Endothelial cell of umbilical vein (primary cell): ENCODE measurements at regions not wholly inside any gene's neighbourhood (a gene's known extent, or its start where the extent isn't known, plus 50 kb on each side); places are given as distances from the start of the nearest gene placed in this dataset.

ENCODE experiments used
- BruUV-seq: library from RNA; stranded (reverse); fragments of 400-500 nt; replicated peaks from 2 replicates; lab custom pipeline; 2021; lab: Mats Ljungman, UMichigan
- CTCF ChIA-PET: fragments of 300-600, 350-600 bp; sonication (Branson Sonifier 250); formaldehyde crosslinking; loops from one replicate; lab custom pipeline; 2021; ENCODE audit warnings: antibody characterized with exemption, inconsistent platforms; lab: Charles Lee
- POLR2A ChIA-PET: fragments of 300-600, 350-600 bp; sonication (Branson Sonifier 250); formaldehyde crosslinking; loops from one replicate; lab custom pipeline; 2021; ENCODE audit warnings: antibody characterized with exemption, inconsistent platforms; lab: Charles Lee
- DNase-seq: peaks from one replicate; pipeline ENCODE4 v3.0.0-alpha.2; 2011; ENCODE audit warnings: low read depth, low spot score
- FAIRE-seq: peaks from 2 replicates; lab custom pipeline; 2011; peaks lifted over from hg19 to GRCh38; lab: Jason Lieb, UNC
- H2AFZ ChIP-seq: 2 replicates; pipeline ENCODE4 v1.6.0; 2012; ENCODE audit warnings: low read depth, low read length, control low read depth, inconsistent platforms
- H3K27ac ChIP-seq: 2 replicates; pipeline ENCODE4 v1.5.1; 2011; ENCODE audit warnings: low read depth, mild to moderate bottlenecking, control low read depth, low read length, moderate library complexity; ENCODE audit not compliant: insufficient read depth
- H3K27me3 ChIP-seq, 2 experiments: 2 replicates each; pipeline versions ENCODE4 v1.6.0 to v1.6.1; 2011; ENCODE audit warnings: low read length in 2 of 2, mixed read lengths in 1 of 2; ENCODE audit not compliant: control insufficient read depth in 2 of 2, insufficient read depth in 2 of 2
- H3K36me3 ChIP-seq, 2 experiments: 2 replicates in 1 of 2; 3 replicates in 1 of 2; pipeline ENCODE4 v1.5.1; 2011; ENCODE audit warnings: low read length in 2 of 2, mild to moderate bottlenecking in 1 of 2, moderate library complexity in 1 of 2; ENCODE audit not compliant: control insufficient read depth in 2 of 2, insufficient read depth in 2 of 2; ENCODE audit errors: extremely low read depth in 1 of 2
- H3K4me1 ChIP-seq: 3 replicates; pipeline ENCODE4 v1.5.1; 2011; ENCODE audit warnings: mild to moderate bottlenecking, low read length; ENCODE audit not compliant: control insufficient read depth, insufficient read depth; ENCODE audit errors: extremely low read depth
- H3K4me2 ChIP-seq: 2 replicates; pipeline ENCODE4 v1.6.1; 2011; ENCODE audit warnings: low read length, control low read depth, mixed read lengths; ENCODE audit not compliant: insufficient read depth
- H3K4me3 ChIP-seq, 3 experiments: fragments of 200-600 bp in 1 of 3; sonication (generic), shearing (Covaris generic) in 1 of 3; replicated peaks in 1 of 3; 2 replicates each; pipeline ENCODE4 v1.5.1; 2011 to 2016; ENCODE audit warnings: control low read depth in 3 of 3, low read length in 3 of 3, mild to moderate bottlenecking in 2 of 3, inconsistent platforms in 1 of 3, low read depth in 1 of 3, moderate library complexity in 1 of 3; ENCODE audit not compliant: insufficient read depth in 1 of 3
- H3K79me2 ChIP-seq: 2 replicates; pipeline ENCODE4 v1.6.0; 2012; ENCODE audit warnings: low read length, inconsistent platforms; ENCODE audit not compliant: control insufficient read depth, insufficient read depth
- H3K9ac ChIP-seq: replicated peaks from 2 replicates; pipeline ENCODE3; 2011; ENCODE audit warnings: low read length, control low read depth; ENCODE audit not compliant: insufficient read depth; ENCODE audit errors: extremely low read depth
- H3K9me1 ChIP-seq: replicated peaks from 3 replicates; pipeline ENCODE4 v1.6.0; 2011; ENCODE audit warnings: mild to moderate bottlenecking, low read length; ENCODE audit not compliant: control insufficient read depth, insufficient read depth; ENCODE audit errors: extremely low read depth
- H3K9me3 ChIP-seq: replicated peaks from 2 replicates; pipeline ENCODE4 v1.5.1; 2012; ENCODE audit warnings: low read length, inconsistent platforms; ENCODE audit not compliant: control insufficient read depth, insufficient read depth
- H4K20me1 ChIP-seq: replicated peaks from 2 replicates; pipeline ENCODE3; 2011; ENCODE audit warnings: mild to moderate bottlenecking, low read length; ENCODE audit not compliant: control insufficient read depth, insufficient read depth; ENCODE audit errors: extremely low read depth
- CTCF ChIP-seq, 2 donors: IDR thresholded peaks; 1 replicate in 1 of 2; 2 replicates in 1 of 2; pipeline ENCODE4 v1.5.1; 2011; ENCODE audit warnings: low read length in 2 of 2, mild to moderate bottlenecking in 2 of 2, moderate library complexity in 2 of 2, control low read depth in 1 of 2, inconsistent platforms in 1 of 2, low read depth in 1 of 2; ENCODE audit not compliant: insufficient read depth in 1 of 2; ENCODE audit errors: extremely low read depth in 1 of 2
- EZH2 ChIP-seq: IDR thresholded peaks from 2 replicates; pipeline ENCODE4 v1.6.1; 2012; ENCODE audit warnings: borderline replicate concordance, low read depth, mild to moderate bottlenecking, moderate library complexity, low read length, inconsistent platforms; ENCODE audit not compliant: severe bottlenecking
- FOS ChIP-seq: IDR thresholded peaks from 2 replicates; pipeline ENCODE4 v1.6.1; 2011; ENCODE audit warnings: mild to moderate bottlenecking, low read length, moderate library complexity, borderline replicate concordance; ENCODE audit not compliant: insufficient read depth
- GATA2 ChIP-seq: IDR thresholded peaks from 2 replicates; pipeline ENCODE4 v1.7.0; 2011; ENCODE audit warnings: low read depth, mild to moderate bottlenecking, moderate library complexity, mixed read lengths, low read length; ENCODE audit not compliant: insufficient read length, insufficient read depth
- JUN ChIP-seq: IDR thresholded peaks from 2 replicates; pipeline ENCODE4 v1.6.1; 2011; ENCODE audit warnings: borderline replicate concordance, low read depth; ENCODE audit not compliant: insufficient read length, insufficient read depth
- MYC ChIP-seq: IDR thresholded peaks from one replicate; pipeline ENCODE4 v1.6.1; 2011; ENCODE audit warnings: mild to moderate bottlenecking, low read depth, low read length
- POLR2A ChIP-seq: IDR thresholded peaks from 2 replicates; pipeline ENCODE4 v1.6.1; 2012; ENCODE audit warnings: low read depth, mild to moderate bottlenecking, control low read depth, low read length
- POLR2AphosphoS5 ChIP-seq: IDR thresholded peaks from 2 replicates; pipeline ENCODE4 v1.6.1; 2012; ENCODE audit warnings: low read depth, mild to moderate bottlenecking, control low read depth, low read length, moderate library complexity; ENCODE audit not compliant: insufficient read depth
- dilution Hi-C: fragments of 300-500 bp; cut with MboI; formaldehyde crosslinking; loops from one replicate; pipeline ENCODE4 v1.15.0; 2019; ENCODE audit warnings: low sequenced_read_pairs; ENCODE audit not compliant: extremely low pct_ligation_motif_present
- intact Hi-C: fragments of 100-400 bp; cut with micrococcal nuclease; formaldehyde crosslinking; loops from one replicate; pipeline ENCODE4 v1.10.0; 2022
- TF ChIP-seq, protein P1 (sequence below): IDR thresholded peaks from 2 replicates; pipeline ENCODE4 v1.6.1; 2011; ENCODE audit not compliant: insufficient read depth, insufficient read length

- DNase-seq (no peak), FAIRE-seq (no peak)
- no peak overlapping the region for H3K9ac ChIP-seq
- H3K27me3 ChIP-seq: no peaks in the 10 kb centered on the region
- BruUV-seq: no TSS peak
- H3K4me1 ChIP-seq: no peaks in the 10 kb centered on the region
- no peaks in the 10 kb centered on the region for H3K36me3 ChIP-seq
- H3K4me3 ChIP-seq: no peak overlapping the region
- ChIA-PET POLR2A (no interaction called here), CTCF (no interaction called here)
- H2AFZ ChIP-seq: no peak overlapping the region
- no peak for TF ChIP-seq CTCF (IDR thresholded peaks at IDR 0.05; ENCODE audit: extremely low read depth in 1 of 2, insufficient read depth in 1 of 2, low read depth in 1 of 2, low read length in 2 of 2)
- no peak for TF ChIP-seq POLR2AphosphoS5
- TF ChIP-seq, protein P1, sequence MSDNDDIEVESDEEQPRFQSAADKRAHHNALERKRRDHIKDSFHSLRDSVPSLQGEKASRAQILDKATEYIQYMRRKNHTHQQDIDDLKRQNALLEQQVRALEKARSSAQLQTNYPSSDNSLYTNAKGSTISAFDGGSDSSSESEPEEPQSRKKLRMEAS: no peak
- TF ChIP-seq GATA2: no peak
- no peak for TF ChIP-seq FOS
- no peak for TF ChIP-seq JUN
- TF ChIP-seq EZH2: no peak
- no peak for TF ChIP-seq POLR2A
- TF ChIP-seq MYC: no peak
- H3K4me2 ChIP-seq: no peak overlapping the region
- H3K9me3 ChIP-seq: no peaks in the 10 kb centered on the region
- H3K79me2 ChIP-seq: no peaks in the 10 kb centered on the region
- dilution Hi-C loops: no loop called here
- no peaks in the 10 kb centered on the region for H3K9me1 ChIP-seq
- no peaks in the 10 kb centered on the region for H4K20me1 ChIP-seq
- no peak overlapping the region for H3K27ac ChIP-seq
- intact Hi-C loops: no loop called here
Observed at GRCh38 chrX:117543885-117544284, 572.7 kb downstream of the KLHL13 start.
